ENCODE measurements at regions not wholly inside any gene's neighbourhood (a gene's known extent, or its start where the extent isn't known, plus 50 kb on each side); places are given as distances from the start of the nearest gene placed in this dataset.
"Not testable (repeated sequence)": the region's sequence is repeated elsewhere in the genome, so short reads cannot be mapped to it uniquely, and the experiment has no call there.

- TF ChIP-seq CTCF (IDR thresholded peaks at IDR 0.05; ENCODE audit: insufficient read depth, low read length, poor library complexity, severe bottlenecking) = no peak
- DNase-seq (ENCODE audit: extremely low read depth, insufficient read length) = no peak
- no peak overlapping the region for H3K4me3 ChIP-seq (replicated peaks; ENCODE audit: low read depth, low read length)
- no peaks in the 10 kb centered on the region for H3K27me3 ChIP-seq (replicated peaks; ENCODE audit: control insufficient read depth, insufficient read depth, low read length)
- no peaks in the 10 kb centered on the region for H3K36me3 ChIP-seq (ENCODE audit: control insufficient read depth, insufficient read depth, low read length)
Measured at GRCh38 chr12:94010307-94010706, 138.1 kb upstream of the PLXNC1 start.

GRCh38 chr12:94012071-94012470 is 136.3 kb upstream of the PLXNC1 start:
- no peaks in the 10 kb centered on the region for H3K27me3 ChIP-seq (replicated peaks; ENCODE audit: control insufficient read depth, insufficient read depth, low read length)
- DNase-seq (ENCODE audit: extremely low read depth, insufficient read length) = no peak
- no peak overlapping the region for H3K4me3 ChIP-seq (replicated peaks; ENCODE audit: low read depth, low read length)
- TF ChIP-seq CTCF (IDR thresholded peaks at IDR 0.05; ENCODE audit: insufficient read depth, low read length, poor library complexity, severe bottlenecking) = no peak
- no peaks in the 10 kb centered on the region for H3K36me3 ChIP-seq (ENCODE audit: control insufficient read depth, insufficient read depth, low read length)

GRCh38 chr12:94012590-94012989 is 135.8 kb upstream of the PLXNC1 start:
- H3K36me3 ChIP-seq (ENCODE audit: control insufficient read depth, insufficient read depth, low read length) = no peaks in the 10 kb centered on the region
- no peak overlapping the region for H3K4me3 ChIP-seq (replicated peaks; ENCODE audit: low read depth, low read length)
- no peaks in the 10 kb centered on the region for H3K27me3 ChIP-seq (replicated peaks; ENCODE audit: control insufficient read depth, insufficient read depth, low read length)
- no peak for TF ChIP-seq CTCF (IDR thresholded peaks at IDR 0.05; ENCODE audit: insufficient read depth, low read length, poor library complexity, severe bottlenecking)
- DNase-seq (ENCODE audit: extremely low read depth, insufficient read length) = no peak

GRCh38 chr12:94017247-94017646 is 131.1 kb upstream of the PLXNC1 start:
- not testable (repeated sequence) for H3K4me3 ChIP-seq (replicated peaks; ENCODE audit: low read depth, low read length); DNase-seq (ENCODE audit: extremely low read depth, insufficient read length); H3K36me3 ChIP-seq (ENCODE audit: control insufficient read depth, insufficient read depth, low read length); H3K27me3 ChIP-seq (replicated peaks; ENCODE audit: control insufficient read depth, insufficient read depth, low read length)

GRCh38 chr12:94020335-94020734 is 128.0 kb upstream of the PLXNC1 start:
- Histone ChIP-seq H3K27me3 (replicated peaks; ENCODE audit: control insufficient read depth, insufficient read depth, low read length) (no peaks in the 10 kb centered on the region), H3K36me3 (ENCODE audit: control insufficient read depth, insufficient read depth, low read length) (no peaks in the 10 kb centered on the region), H3K4me3 (replicated peaks; ENCODE audit: low read depth, low read length) (no peak overlapping the region)
- TF ChIP-seq CTCF (IDR thresholded peaks at IDR 0.05; ENCODE audit: insufficient read depth, low read length, poor library complexity, severe bottlenecking) = no peak
- no peak for DNase-seq (ENCODE audit: extremely low read depth, insufficient read length)

GRCh38 chr12:94023879-94024278 is 124.5 kb upstream of the PLXNC1 start:
- no peak overlapping the region for H3K4me3 ChIP-seq (replicated peaks; ENCODE audit: low read depth, low read length)
- H3K27me3 ChIP-seq (replicated peaks; ENCODE audit: control insufficient read depth, insufficient read depth, low read length) = no peaks in the 10 kb centered on the region; the same call in 1 of the 2 replicates
- DNase-seq (ENCODE audit: extremely low read depth, insufficient read length) = no peak
- TF ChIP-seq CTCF (IDR thresholded peaks at IDR 0.05; ENCODE audit: insufficient read depth, low read length, poor library complexity, severe bottlenecking) = no peak
- H3K36me3 ChIP-seq (ENCODE audit: control insufficient read depth, insufficient read depth, low read length) = no peaks in the 10 kb centered on the region
